GM18867 (cell line): ENCODE measurements at regions not wholly inside any gene's neighbourhood (a gene's known extent, or its start where the extent isn't known, plus 50 kb on each side); places are given as distances from the start of the nearest gene placed in this dataset.

Experiments used
- ATAC-seq: cut with Tn5 transposase; IDR thresholded peaks from one replicate; pipeline ENCODE4 v1.9.1; 2021; ENCODE audit warnings: mild to moderate bottlenecking, moderate library complexity; ENCODE audit not compliant: unreplicated experiment

- ATAC-seq = no peak
Observed at GRCh38 chr6:168734523-168734922, 293.5 kb downstream of the SMOC2 start.

- no peak for ATAC-seq
Observed at GRCh38 chr6:168732676-168733075, 291.7 kb downstream of the SMOC2 start.

GRCh38 chr6:168730931-168731716, 290.1 kb downstream of the SMOC2 start:
- no peak for ATAC-seq

- no peak for ATAC-seq
Observed at GRCh38 chr6:168728056-168728455, 287.1 kb downstream of the SMOC2 start.

GRCh38 chr6:168726312-168726856, 285.4 kb downstream of the SMOC2 start:
- no peak for ATAC-seq

GRCh38 chr6:168725802-168726201, 284.8 kb downstream of the SMOC2 start:
- no peak for ATAC-seq

- ATAC-seq = no peak
Observed at GRCh38 chr6:168724669-168725570, 283.9 kb downstream of the SMOC2 start.

- no peak for ATAC-seq
Observed at GRCh38 chr6:168724033-168724432, 283.0 kb downstream of the SMOC2 start.

- ATAC-seq = no peak
Observed at GRCh38 chr6:168722397-168722796, 281.4 kb downstream of the SMOC2 start.

GRCh38 chr6:168721571-168721970, 280.6 kb downstream of the SMOC2 start:
- ATAC-seq = no peak

- no peak for ATAC-seq
Observed at GRCh38 chr6:168719901-168720300, 278.9 kb downstream of the SMOC2 start.

- no peak for ATAC-seq
Observed at GRCh38 chr6:168718821-168719475, 278.0 kb downstream of the SMOC2 start.
